ENCODE measurements at regions not wholly inside any gene's neighbourhood (a gene's known extent, or its start where the extent isn't known, plus 50 kb on each side); places are given as distances from the start of the nearest gene placed in this dataset.

GRCh38 chr14:40762177-40762576 lies 844.5 kb upstream of the LRFN5 start:
- Mint-ChIP-seq H3K4me3 (ENCODE audit: low read depth) (no peak overlapping the region), H3K4me1 (ENCODE audit: low read depth) (peaks cover 2% of the 10 kb centered on the region), H3K27ac (no peak overlapping the region), H3K9me3 (ENCODE audit: low read depth) (no peaks in the 10 kb centered on the region), H3K27me3 (peaks cover 3% of the 10 kb centered on the region), H3K36me3 (ENCODE audit: insufficient read depth) (no peaks in the 10 kb centered on the region)
- TF ChIP-seq CTCF (IDR thresholded peaks at IDR 0.05; ENCODE audit: unreplicated experiment), result no peak
- DNase-seq (ENCODE audit: low spot score, unreplicated experiment), result no peak

GRCh38 chr14:40760704-40761103 lies 846.0 kb upstream of the LRFN5 start:
- H3K27me3 Mint-ChIP-seq, result peaks cover 3% of the 10 kb centered on the region
- no peak overlapping the region for H3K4me3 Mint-ChIP-seq (ENCODE audit: low read depth)
- peaks cover 3% of the 10 kb centered on the region for H3K36me3 Mint-ChIP-seq (ENCODE audit: insufficient read depth)
- no peak for DNase-seq (ENCODE audit: low spot score, unreplicated experiment)
- H3K27ac Mint-ChIP-seq, result no peak overlapping the region
- H3K4me1 Mint-ChIP-seq (ENCODE audit: low read depth), result peaks cover 8% of the 10 kb centered on the region
- peaks cover 4% of the 10 kb centered on the region for H3K9me3 Mint-ChIP-seq (ENCODE audit: low read depth)
- TF ChIP-seq CTCF (IDR thresholded peaks at IDR 0.05; ENCODE audit: unreplicated experiment), result no peak

- H3K27ac Mint-ChIP-seq, result no peak overlapping the region
- no peak for DNase-seq (ENCODE audit: low spot score, unreplicated experiment)
- no peak overlapping the region for H3K4me3 Mint-ChIP-seq (ENCODE audit: low read depth)
- peaks cover 24% of the 10 kb centered on the region for H3K9me3 Mint-ChIP-seq (ENCODE audit: low read depth)
- H3K4me1 Mint-ChIP-seq (ENCODE audit: low read depth), result peaks cover 8% of the 10 kb centered on the region
- H3K27me3 Mint-ChIP-seq, result peaks cover 3% of the 10 kb centered on the region
- H3K36me3 Mint-ChIP-seq (ENCODE audit: insufficient read depth), result peaks cover 4% of the 10 kb centered on the region
- TF ChIP-seq CTCF (IDR thresholded peaks at IDR 0.05; ENCODE audit: unreplicated experiment), result no peak
These were observed 848.6 kb upstream of the LRFN5 start for GRCh38 chr14:40758076-40758475.

- H3K4me1 Mint-ChIP-seq (ENCODE audit: low read depth), result peaks cover 8% of the 10 kb centered on the region
- H3K36me3 Mint-ChIP-seq (ENCODE audit: insufficient read depth), result peaks cover 4% of the 10 kb centered on the region
- H3K27me3 Mint-ChIP-seq, result peaks cover 3% of the 10 kb centered on the region
- H3K9me3 Mint-ChIP-seq (ENCODE audit: low read depth), result peaks cover 24% of the 10 kb centered on the region
- DNase-seq (ENCODE audit: low spot score, unreplicated experiment), result no peak
- TF ChIP-seq CTCF (IDR thresholded peaks at IDR 0.05; ENCODE audit: unreplicated experiment), result no peak
- H3K4me3 Mint-ChIP-seq (ENCODE audit: low read depth), result no peak overlapping the region
- no peak overlapping the region for H3K27ac Mint-ChIP-seq
These were observed 849.2 kb upstream of the LRFN5 start for GRCh38 chr14:40757376-40757950.

GRCh38 chr14:40733206-40733605 lies 873.5 kb upstream of the LRFN5 start:
- H3K4me1 Mint-ChIP-seq (ENCODE audit: low read depth), result no peaks in the 10 kb centered on the region
- H3K27ac Mint-ChIP-seq, result no peak overlapping the region
- H3K9me3 Mint-ChIP-seq (ENCODE audit: low read depth), result peaks cover 14% of the 10 kb centered on the region
- no peak for TF ChIP-seq CTCF (IDR thresholded peaks at IDR 0.05; ENCODE audit: unreplicated experiment)
- DNase-seq (ENCODE audit: low spot score, unreplicated experiment), result no peak
- H3K4me3 Mint-ChIP-seq (ENCODE audit: low read depth), result no peak overlapping the region
- no peaks in the 10 kb centered on the region for H3K27me3 Mint-ChIP-seq
- peaks cover 1% of the 10 kb centered on the region for H3K36me3 Mint-ChIP-seq (ENCODE audit: insufficient read depth)

Data from progenitor cell of endocrine pancreas (in vitro differentiated cells).